ENCODE measurements at regions not wholly inside any gene's neighbourhood (a gene's known extent, or its start where the extent isn't known, plus 50 kb on each side); places are given as distances from the start of the nearest gene placed in this dataset.

GRCh38 chr12:18905134-18905533 lies 167.2 kb downstream of the CAPZA3 start:
- no peak for DNase-seq

GRCh38 chr12:18906395-18906794 lies 168.5 kb downstream of the CAPZA3 start:
- no peak for DNase-seq

DNA sequence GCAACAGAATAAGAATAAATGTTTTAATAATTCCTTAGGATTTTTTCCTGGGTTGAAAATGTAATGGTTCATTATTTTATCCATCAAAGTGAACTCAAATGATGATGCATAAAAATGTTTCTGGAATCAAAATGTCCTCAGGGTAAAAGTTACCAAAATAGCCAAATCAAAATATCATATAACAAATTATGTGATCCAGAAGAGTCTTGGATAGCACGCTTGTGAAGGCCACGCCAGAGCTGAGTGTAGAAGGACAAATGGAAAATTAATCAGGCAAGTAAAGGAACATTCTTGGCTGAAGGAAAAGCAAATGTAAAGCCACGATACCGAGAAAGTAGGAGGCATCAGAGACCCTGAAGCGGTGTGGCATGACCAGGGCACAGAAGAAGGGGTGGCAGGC lies 169.2 kb downstream of the CAPZA3 start:
- no peak for DNase-seq

DNA sequence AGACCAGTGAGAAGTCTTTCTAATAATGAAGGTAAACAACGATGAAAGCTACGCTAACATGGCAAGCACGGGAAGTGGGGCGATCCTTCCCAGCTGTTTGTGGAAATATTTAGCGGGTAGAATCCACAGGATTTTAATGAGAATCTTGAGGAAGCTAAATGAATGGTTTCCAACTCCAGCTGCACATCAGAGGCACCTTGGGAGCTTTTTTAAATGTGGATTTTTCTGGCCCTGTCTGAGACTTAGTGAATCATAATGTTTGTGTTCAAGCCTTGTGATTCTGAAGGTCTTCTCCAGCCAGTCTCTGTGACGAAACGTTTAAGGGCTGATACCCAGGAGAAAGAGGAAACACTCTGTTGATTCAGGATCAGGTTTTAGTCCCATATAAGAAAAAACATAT lies 169.8 kb downstream of the CAPZA3 start:
- no peak for DNase-seq

DNA sequence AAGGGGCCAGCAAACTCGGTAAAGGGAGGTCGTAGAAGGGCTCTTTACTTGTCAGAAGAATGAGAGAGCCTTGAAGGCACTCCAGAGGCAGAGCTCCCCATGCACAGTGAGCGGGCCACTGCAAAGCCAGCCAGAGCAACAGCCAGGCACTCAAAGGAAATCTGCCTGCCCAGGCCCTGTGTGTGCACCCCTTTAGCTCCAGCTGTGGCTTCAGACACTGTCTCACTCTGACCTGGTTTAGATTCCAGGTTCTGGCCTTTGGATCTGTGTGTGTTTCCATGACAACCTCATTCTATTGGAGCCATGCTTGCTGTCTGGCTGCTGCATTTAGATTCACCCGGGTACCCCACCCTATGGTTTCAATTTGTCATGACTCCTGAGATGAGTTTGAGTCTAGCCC lies 170.3 kb downstream of the CAPZA3 start:
- DNase-seq, result no peak

GRCh38 chr12:18919871-18920511 lies 182.1 kb downstream of the CAPZA3 start:
- DNase-seq, result no peak

DNA sequence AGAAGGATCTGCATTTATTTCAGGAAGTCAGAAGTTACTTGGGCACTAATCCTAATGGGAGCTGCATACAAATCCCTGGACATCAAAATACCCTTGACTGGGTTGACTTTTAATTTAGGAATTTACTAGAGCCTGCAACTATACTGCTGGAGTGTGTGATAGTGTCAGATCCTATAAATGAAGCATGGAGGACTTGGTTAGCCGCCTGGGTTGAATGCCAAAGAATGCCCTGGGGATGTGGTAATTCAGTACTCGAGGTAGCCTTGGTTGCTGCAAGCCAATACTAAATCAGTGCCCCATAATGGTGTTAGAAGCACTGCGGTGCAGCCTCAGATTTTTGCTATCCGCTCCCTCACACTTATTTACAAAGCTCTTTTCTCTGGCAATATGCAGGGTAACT lies 184.9 kb downstream of the CAPZA3 start:
- no peak for DNase-seq

DNA sequence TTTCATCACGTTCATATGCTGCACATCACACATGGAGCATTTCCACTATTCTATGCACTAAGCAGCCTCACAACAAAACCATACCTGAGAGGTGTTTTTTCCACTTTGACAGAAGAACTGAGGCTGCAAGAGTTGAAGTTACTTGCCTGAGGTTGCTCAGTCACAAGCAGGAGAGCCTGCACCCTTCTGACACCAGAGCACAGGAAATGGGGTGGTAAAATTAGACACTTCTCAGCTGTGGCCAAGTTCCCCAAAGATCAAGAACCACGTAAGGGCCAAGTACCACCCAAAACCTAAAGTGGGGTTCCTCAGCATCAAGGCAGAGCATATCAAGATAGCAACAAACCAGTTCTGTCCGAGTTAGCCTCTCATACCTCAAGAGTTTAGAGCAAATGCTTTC lies 185.8 kb downstream of the CAPZA3 start:
- no peak for DNase-seq

DNA sequence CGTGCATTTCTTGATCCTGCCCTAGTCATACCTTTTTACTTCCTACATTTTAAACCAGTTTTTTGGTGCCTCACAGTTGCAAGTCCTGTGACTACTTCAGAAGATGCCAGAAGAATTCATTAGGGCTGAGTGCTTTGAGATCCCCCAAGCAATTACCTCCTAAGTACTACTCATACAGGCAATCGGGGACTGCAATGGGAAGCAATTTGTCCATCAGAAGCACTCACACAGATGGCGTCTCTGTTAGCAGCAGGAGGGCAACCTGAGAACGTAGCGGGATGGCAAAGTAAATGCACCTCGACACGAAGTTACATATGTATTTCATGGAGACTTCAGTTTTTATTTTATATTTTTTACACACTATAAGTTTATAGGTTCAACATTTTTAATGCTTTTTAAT lies 188.3 kb downstream of the CAPZA3 start:
- no peak for DNase-seq

DNA sequence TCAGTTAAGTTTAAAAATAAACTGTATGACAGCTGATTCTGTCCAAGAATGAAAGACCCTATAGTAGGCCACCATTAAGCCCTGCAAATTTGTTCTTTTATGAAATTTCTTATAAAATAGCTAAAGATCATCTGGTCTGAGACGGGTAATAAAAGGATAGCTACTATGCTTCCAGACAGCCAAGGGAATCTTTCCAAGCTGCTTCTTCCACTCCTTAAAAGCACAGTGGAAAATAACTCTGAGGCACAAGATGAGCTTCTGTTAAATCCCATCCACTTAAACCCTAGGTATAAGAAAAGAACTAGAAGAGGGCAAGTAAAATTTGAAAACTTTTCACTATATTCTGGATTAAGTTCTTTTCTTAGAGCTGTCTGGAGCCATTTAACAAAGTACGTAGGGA lies 194.3 kb downstream of the CAPZA3 start:
- no peak for DNase-seq

DNA sequence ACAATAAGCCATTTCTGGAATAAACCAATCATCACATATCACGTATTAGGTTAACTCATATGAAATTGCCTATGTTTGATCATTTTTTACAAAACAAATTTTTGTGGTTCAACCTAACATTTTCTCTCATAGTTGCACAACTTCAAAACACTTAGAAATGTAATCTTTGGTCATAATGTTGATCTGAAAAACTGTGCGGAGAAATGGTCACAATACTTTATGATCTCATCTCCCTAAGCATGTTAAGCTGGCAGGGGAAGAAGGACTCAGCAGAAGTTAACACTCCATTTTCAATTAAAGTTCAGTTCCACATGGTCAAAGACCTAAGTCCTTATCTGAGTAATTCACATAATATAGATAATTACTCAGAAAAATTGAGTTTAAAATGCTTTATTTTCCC lies 194.8 kb downstream of the CAPZA3 start:
- no peak for DNase-seq

GRCh38 chr12:18935371-18935965 lies 194.1 kb upstream of the PLEKHA5 start:
- no peak for DNase-seq

DNA sequence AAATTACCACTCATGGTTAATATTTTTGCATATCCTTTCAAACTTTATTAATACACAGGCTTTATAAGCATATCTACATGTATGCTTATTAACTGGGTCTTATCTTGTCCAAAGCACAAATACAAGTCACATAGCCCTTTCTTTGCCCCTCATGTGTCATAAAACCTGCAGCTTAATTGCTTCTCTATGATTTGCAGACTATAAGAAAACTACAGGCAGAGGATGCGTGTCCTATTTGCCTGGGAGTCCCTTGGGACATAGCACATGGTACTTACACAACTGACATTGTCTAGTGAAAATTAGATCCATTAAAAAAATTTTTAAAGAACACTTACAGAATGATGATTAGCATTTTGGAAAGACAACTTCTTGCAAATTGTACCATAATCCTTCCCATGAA lies 190.5 kb upstream of the PLEKHA5 start:
- no peak for DNase-seq

GRCh38 chr12:18942669-18943068 lies 186.9 kb upstream of the PLEKHA5 start:
- no peak for DNase-seq

- no peak for DNase-seq
Observed at GRCh38 chr12:18943200-18943599, 186.3 kb upstream of the PLEKHA5 start.

DNA sequence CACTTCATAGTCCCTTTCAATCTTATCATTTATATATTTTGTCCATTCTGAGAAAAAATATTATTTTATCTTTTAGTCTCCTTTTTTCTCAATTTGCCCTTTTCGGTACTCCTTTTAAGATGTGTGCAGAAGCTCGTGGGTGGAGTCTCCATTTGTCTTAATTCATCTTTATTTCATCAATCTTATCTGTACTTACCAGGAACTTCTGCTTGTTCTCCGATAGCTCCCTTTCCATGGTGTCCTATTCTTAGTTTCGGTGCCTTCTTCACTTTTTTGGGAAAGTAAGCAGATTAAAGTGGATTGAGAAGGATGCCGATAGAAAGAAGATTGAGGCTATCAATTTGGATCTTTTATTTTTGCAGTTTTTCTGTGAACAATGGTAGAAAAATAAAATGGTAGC lies 183.4 kb upstream of the PLEKHA5 start:
- no peak for DNase-seq

DNA sequence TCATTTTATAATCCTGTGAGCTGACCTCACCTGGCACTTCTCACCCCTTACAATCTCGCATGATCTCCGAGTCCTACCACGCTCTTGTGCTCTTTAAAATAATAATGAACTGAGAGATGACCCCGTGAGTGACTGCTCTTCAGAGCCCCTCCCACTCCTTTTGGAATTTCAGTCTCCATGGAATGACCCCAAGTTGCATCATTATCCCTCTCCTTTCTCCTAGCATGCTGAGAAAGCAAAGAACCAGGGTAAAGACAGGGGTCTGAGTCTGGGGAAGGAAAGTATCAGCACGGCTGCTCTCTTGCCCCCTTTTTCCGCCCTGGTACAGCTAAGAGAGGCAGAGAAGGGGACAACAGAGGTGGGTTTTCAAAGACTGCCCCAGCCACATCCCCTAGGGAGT lies 178.3 kb upstream of the PLEKHA5 start:
- DNase-seq, result no peak

- no peak for DNase-seq
Observed at GRCh38 chr12:18953505-18953904, 176.0 kb upstream of the PLEKHA5 start.

DNA sequence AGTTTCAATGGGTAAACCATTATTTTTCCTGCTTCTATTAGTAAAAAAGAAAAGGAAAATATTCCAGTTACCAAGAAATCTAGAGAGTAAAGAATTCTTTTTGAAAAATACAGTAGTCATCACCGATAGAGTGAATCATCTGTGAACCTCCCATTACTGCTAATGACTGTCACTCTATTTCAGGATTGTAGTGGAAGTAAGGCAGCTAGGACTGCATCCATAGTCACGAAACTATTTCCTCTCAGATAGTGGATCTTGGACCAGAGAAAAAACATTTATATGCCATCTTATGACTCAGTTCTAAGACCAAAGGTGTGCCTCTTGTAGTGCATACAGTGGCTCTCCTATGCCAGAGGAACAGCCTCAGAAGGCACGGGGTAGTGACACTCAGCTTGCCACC lies 173.9 kb upstream of the PLEKHA5 start:
- no peak for DNase-seq

DNA sequence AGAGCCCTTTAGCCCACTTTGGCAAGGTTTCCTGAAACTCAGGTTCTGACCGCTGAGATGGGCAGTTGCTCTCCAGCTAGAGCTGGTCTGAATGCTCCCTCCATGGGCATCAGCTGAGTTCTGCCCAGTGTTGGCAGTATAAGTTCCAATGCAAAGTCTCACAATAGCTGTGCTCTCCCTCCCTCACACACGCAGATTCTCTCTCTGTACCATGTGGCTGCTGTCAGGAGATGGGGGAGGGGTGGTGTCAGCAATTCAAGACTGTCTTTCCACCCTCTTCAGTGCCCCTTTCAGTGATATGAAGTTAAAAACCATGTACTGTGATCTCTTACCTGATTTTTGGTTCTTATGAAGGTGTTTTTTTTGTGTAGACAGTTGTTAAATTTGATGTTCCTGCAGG lies 164.3 kb upstream of the PLEKHA5 start:
- no peak for DNase-seq

- DNase-seq, result no peak
Observed at GRCh38 chr12:18966954-18967353, 162.6 kb upstream of the PLEKHA5 start.

DNA sequence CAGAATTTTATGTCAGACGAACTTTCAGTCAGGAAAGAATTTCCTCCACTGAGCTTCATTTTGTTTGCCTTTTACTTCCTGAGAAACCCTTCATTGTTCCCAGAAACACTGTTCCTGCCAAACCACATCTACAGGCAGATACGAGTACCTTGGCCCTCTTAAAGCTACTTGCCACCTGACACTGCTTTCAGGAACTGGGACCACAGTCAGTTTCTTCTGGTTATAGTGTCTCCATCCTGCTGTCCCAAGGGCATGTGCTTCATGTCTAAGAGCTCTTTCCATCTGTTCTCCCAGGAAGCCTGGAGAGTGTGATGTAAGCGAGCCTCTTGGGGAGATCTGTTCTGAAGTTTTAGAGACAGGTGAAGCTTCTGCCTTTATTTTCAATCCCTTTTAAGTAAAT lies 161.7 kb upstream of the PLEKHA5 start:
- no peak for DNase-seq

GRCh38 chr12:18969512-18969911 lies 160.0 kb upstream of the PLEKHA5 start:
- DNase-seq, result no peak

DNA sequence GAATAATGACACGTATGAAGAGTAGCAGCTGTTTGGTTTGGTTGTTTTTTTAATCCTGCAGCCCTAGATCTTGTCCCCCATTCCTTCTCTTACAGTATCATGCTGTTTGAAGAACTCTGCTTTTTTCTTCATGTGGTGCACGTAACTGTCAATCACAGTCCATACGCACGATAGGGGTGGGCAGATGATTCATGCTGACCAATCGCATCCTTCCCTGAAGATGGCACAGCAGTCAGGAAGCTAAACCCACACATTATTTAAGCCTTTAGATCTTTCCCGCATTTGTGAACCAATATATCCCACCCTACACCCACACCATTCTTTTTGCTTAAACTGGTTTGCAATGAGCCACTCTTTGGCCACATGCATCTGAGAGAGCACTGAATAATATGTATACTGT lies 158.9 kb upstream of the PLEKHA5 start:
- no peak for DNase-seq

DNA sequence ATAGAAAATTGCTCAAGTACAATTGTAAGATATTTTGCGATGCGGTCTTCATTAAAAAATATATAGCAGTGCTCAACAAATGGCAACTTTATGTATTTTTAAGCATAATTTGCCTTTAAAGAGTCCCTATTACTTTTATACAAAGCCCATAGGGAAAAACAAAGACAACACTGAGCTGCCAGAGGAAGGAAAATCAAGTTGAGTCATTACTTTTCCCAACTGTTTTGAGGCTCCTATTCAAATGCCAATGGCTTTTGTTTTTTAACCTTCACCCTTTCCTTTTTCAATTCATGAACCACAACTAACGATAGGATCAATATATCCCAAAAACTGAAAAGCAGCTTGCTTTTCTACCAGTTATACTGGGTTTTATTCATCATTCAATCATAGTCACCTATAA lies 157.6 kb upstream of the PLEKHA5 start:
- no peak for DNase-seq
